ENCODE measurements at regions not wholly inside any gene's neighbourhood (a gene's known extent, or its start where the extent isn't known, plus 50 kb on each side); places are given as distances from the start of the nearest gene placed in this dataset.
A peak's percentile ranks its signal among the peaks of the same experiment; 100 is the strongest.

GRCh38 chr9:85249313-85249621, 492.5 kb downstream of the AGTPBP1 start:
- no peaks in the 10 kb centered on the region for H3K79me2 ChIP-seq (ENCODE audit: control insufficient read depth, insufficient read depth, low read length)
- H3K9ac ChIP-seq (ENCODE audit: control insufficient read depth, extremely low read depth, insufficient read depth, low read length), result no peak overlapping the region

GRCh38 chr9:85248514-85249312, 493.0 kb downstream of the AGTPBP1 start:
- Histone ChIP-seq H4K20me1 (ENCODE audit: control insufficient read depth, extremely low read depth, insufficient read depth, low read length) (no peaks in the 10 kb centered on the region), H3K4me3 (ENCODE audit: control insufficient read depth in 2 of 3, extremely low read depth in 1 of 3, insufficient read depth in 2 of 3, low read depth in 1 of 3, low read length in 3 of 3) (no peak overlapping the region), H3K79me2 (ENCODE audit: control insufficient read depth, insufficient read depth, low read length) (no peaks in the 10 kb centered on the region), H3K27me3 (ENCODE audit: control insufficient read depth, extremely low read depth, insufficient read depth, low read length) (no peaks in the 10 kb centered on the region), H3K4me1 (ENCODE audit: control insufficient read depth, extremely low read depth, insufficient read depth, low read length) (peaks cover 10% of the 10 kb centered on the region), H3K36me3 (ENCODE audit: control insufficient read depth in 2 of 2, extremely low read depth in 1 of 2, insufficient read depth in 2 of 2, low read length in 2 of 2) (no peaks in the 10 kb centered on the region), H3K27ac (ENCODE audit: control insufficient read depth, insufficient read depth, low read length) (no peak overlapping the region), H2AFZ (ENCODE audit: control insufficient read depth, low read length) (no peak overlapping the region), H3K9me3 (ENCODE audit: control insufficient read depth, low read depth, low read length) (no peaks in the 10 kb centered on the region), H3K9ac (ENCODE audit: control insufficient read depth, extremely low read depth, insufficient read depth, low read length) (no peak overlapping the region), H3K9me1 (ENCODE audit: control insufficient read depth, extremely low read depth, insufficient read depth, low read length) (no peaks in the 10 kb centered on the region), H3K4me2 (ENCODE audit: control insufficient read depth, extremely low read depth, insufficient read depth, low read depth, low read length) (peak overlapping the region; percentile 39)
- TF ChIP-seq EZH2 (IDR thresholded peaks at IDR 0.05; ENCODE audit: low read length) (no peak), CTCF (optimal IDR thresholded peaks at IDR 0.05 in 1 of 3, IDR thresholded peaks at IDR 0.05 in 1 of 3, conservative IDR thresholded peaks at IDR 0.05 in 1 of 3; ENCODE audit: extremely low read depth in 1 of 3, insufficient read depth in 2 of 3, low read length in 3 of 3) (no peak)
- dilution Hi-C loops (cut with MboI; ENCODE audit: extremely low pct_ligation_motif_present, low sequenced_read_pairs), result no loop called here
- FAIRE-seq (peak; percentile 59), DNase-seq (ENCODE audit: low read depth, low spot score) (no peak)

More at GRCh38 chr9:85249313-85249621, 492.5 kb downstream of the AGTPBP1 start:
- dilution Hi-C loops (cut with MboI; ENCODE audit: extremely low pct_ligation_motif_present, low sequenced_read_pairs), result no loop called here
- no peaks in the 10 kb centered on the region for H3K9me1 ChIP-seq (ENCODE audit: control insufficient read depth, extremely low read depth, insufficient read depth, low read length)
- no peak overlapping the region for H3K27ac ChIP-seq (ENCODE audit: control insufficient read depth, insufficient read depth, low read length)
- H3K4me1 ChIP-seq (ENCODE audit: control insufficient read depth, extremely low read depth, insufficient read depth, low read length), result peaks cover 10% of the 10 kb centered on the region
- TF ChIP-seq EZH2 (IDR thresholded peaks at IDR 0.05; ENCODE audit: low read length) (no peak), CTCF (optimal IDR thresholded peaks at IDR 0.05 in 1 of 3, IDR thresholded peaks at IDR 0.05 in 1 of 3, conservative IDR thresholded peaks at IDR 0.05 in 1 of 3; ENCODE audit: extremely low read depth in 1 of 3, insufficient read depth in 2 of 3, low read length in 3 of 3) (no peak)
- no peaks in the 10 kb centered on the region for H3K27me3 ChIP-seq (ENCODE audit: control insufficient read depth, extremely low read depth, insufficient read depth, low read length)
- H3K4me3 ChIP-seq (ENCODE audit: control insufficient read depth in 2 of 3, extremely low read depth in 1 of 3, insufficient read depth in 2 of 3, low read depth in 1 of 3, low read length in 3 of 3), result no peak overlapping the region
- H2AFZ ChIP-seq (ENCODE audit: control insufficient read depth, low read length), result no peak overlapping the region
- H3K9me3 ChIP-seq (ENCODE audit: control insufficient read depth, low read depth, low read length), result no peaks in the 10 kb centered on the region
- no peaks in the 10 kb centered on the region for H4K20me1 ChIP-seq (ENCODE audit: control insufficient read depth, extremely low read depth, insufficient read depth, low read length)
- DNase-seq (ENCODE audit: low read depth, low spot score) (no peak), FAIRE-seq (no peak)
- no peaks in the 10 kb centered on the region for H3K36me3 ChIP-seq (ENCODE audit: control insufficient read depth in 2 of 2, extremely low read depth in 1 of 2, insufficient read depth in 2 of 2, low read length in 2 of 2)
- H3K4me2 ChIP-seq (ENCODE audit: control insufficient read depth, extremely low read depth, insufficient read depth, low read depth, low read length), result no peak overlapping the region
